NCI-H345 treated with DMSO at 0.1 percent for 48 hours (cell line): ENCODE measurements at regions not wholly inside any gene's neighbourhood (a gene's known extent, or its start where the extent isn't known, plus 50 kb on each side); places are given as distances from the start of the nearest gene placed in this dataset.

ENCODE experiments used
- DNase-seq: peaks from one replicate; lab custom pipeline; 2025; ENCODE audit not compliant: unreplicated experiment; lab: John Stamatoyannopoulos, UW

GRCh38 chr1:234975941-234976860, 152.4 kb downstream of the TOMM20 start:
- no peak for DNase-seq

- DNase-seq, result no peak
Measured at GRCh38 chr1:234975122-234975940, 153.3 kb downstream of the TOMM20 start.

- DNase-seq, result peak; percentile 44
Measured at GRCh38 chr1:234973426-234974250, 155.0 kb downstream of the TOMM20 start.

- DNase-seq, result no peak
Measured at GRCh38 chr1:234972411-234973191, 156.0 kb downstream of the TOMM20 start.

- DNase-seq, result no peak
Measured at GRCh38 chr1:234971586-234972297, 156.9 kb downstream of the TOMM20 start.

- no peak for DNase-seq
Measured at GRCh38 chr1:234970731-234971476, 157.7 kb downstream of the TOMM20 start.

- DNase-seq, result no peak
Measured at GRCh38 chr1:234970401-234970730, 158.3 kb downstream of the TOMM20 start.

- DNase-seq, result peak; percentile 72
Measured at GRCh38 chr1:234969581-234970400, 158.8 kb downstream of the TOMM20 start.

- peak; percentile 60 for DNase-seq
Measured at GRCh38 chr1:234969011-234969441, 159.6 kb downstream of the TOMM20 start.

- no peak for DNase-seq
Measured at GRCh38 chr1:234968451-234968850, 160.2 kb downstream of the TOMM20 start.

- no peak for DNase-seq
Measured at GRCh38 chr1:234967121-234967520, 161.5 kb downstream of the TOMM20 start.

- DNase-seq, result no peak
Measured at GRCh38 chr1:234965111-234965510, 163.5 kb downstream of the TOMM20 start.

GRCh38 chr1:234963904-234964702, 164.5 kb downstream of the TOMM20 start:
- DNase-seq, result no peak

- DNase-seq, result no peak
Measured at GRCh38 chr1:234963180-234963903, 165.3 kb downstream of the TOMM20 start.

GRCh38 chr1:234962340-234962989, 166.2 kb downstream of the TOMM20 start:
- no peak for DNase-seq
